Left lobe of liver (tissue), 2 donors: ENCODE measurements at regions not wholly inside any gene's neighbourhood (a gene's known extent, or its start where the extent isn't known, plus 50 kb on each side); places are given as distances from the start of the nearest gene placed in this dataset.
"Not testable (repeated sequence)": the region's sequence is repeated elsewhere in the genome, so short reads cannot be mapped to it uniquely, and the experiment has no call there.

Experiments used
- ATAC-seq: fragments of 200-7000 bp; cut with Tn5 transposase; one replicate; pipeline ENCODE4 v1.9.1; 2020; ENCODE audit warnings: mild to moderate bottlenecking, moderate library complexity
- DNase-seq: peaks from one replicate; pipeline ENCODE4 v3.0.0-alpha.2; 2020; ENCODE audit warnings: low spot score
- donor health status: DM: no; HTN: no; CAD: no; lungs with moderate emphysema.
- donor health status: DM: no; HTN: yes; CAD: no.

- DNase-seq: no peak
- no peak for ATAC-seq
These were observed 378.9 kb downstream of the DLEU7 start for GRCh38 chr13:50464349-50465251.

- no peak for DNase-seq
- ATAC-seq: no peak
These were observed 377.0 kb downstream of the DLEU7 start for GRCh38 chr13:50466456-50466855.

- DNase-seq (no peak), ATAC-seq (no peak)
These were observed 376.1 kb downstream of the DLEU7 start for GRCh38 chr13:50467156-50468110.

DNA sequence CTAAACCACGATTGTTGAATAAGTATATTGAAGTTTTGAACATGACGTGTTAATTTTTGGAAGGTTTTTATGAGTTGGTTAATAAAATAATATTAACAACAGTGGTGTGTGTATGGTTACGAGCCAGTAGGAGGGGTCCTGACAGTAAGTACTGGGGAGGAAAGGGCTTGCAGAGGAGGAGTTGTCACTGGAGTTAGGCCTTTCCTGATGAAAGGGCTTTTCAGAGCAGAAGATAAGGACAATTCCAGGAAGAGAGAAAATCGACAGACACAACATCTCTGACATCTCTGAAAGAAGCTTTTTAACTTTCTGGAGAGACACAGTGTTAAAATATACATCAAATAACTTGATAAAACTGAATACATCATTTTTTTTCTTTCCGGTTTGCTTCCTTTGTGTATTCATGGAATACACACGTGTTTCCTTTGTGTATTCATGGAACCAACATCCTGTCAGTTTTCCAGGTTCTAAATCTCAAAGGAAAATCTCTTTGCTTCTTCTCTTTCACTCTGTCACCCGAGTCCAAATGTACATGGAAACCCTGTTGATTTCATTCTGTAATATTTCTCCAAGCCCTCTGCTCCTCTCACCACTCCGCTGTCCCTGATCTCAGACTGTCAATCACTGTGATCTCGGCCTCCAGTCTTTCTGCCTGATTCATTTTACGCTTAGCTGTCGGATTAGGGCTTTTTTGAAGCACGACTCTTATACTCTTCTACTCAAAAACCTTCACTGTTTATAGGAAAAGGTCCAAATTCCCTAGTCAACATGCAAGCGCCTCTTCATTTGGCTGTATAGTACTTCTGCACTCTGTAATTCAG is 374.4 kb downstream of the DLEU7 start:
- ATAC-seq: no peak
- DNase-seq: no peak

DNA sequence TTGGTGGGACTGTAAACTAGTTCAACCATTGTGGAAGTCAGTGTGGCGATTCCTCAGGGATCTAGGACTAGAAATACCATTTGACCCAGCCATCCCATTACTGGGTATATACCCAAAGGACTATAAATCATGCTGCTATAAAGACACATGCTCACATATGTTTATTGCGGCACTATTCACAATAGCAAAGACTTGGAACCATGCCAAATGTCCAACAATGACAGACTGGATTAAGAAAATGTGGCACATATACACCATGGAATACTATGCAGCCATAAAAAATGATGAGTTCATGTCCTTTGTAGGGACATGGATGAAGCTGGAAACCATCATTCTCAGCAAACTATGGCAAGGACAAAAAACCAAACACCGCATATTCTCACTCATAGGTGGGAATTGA is 370.4 kb downstream of the DLEU7 start:
- ATAC-seq, DNase-seq: not testable (repeated sequence)

DNA sequence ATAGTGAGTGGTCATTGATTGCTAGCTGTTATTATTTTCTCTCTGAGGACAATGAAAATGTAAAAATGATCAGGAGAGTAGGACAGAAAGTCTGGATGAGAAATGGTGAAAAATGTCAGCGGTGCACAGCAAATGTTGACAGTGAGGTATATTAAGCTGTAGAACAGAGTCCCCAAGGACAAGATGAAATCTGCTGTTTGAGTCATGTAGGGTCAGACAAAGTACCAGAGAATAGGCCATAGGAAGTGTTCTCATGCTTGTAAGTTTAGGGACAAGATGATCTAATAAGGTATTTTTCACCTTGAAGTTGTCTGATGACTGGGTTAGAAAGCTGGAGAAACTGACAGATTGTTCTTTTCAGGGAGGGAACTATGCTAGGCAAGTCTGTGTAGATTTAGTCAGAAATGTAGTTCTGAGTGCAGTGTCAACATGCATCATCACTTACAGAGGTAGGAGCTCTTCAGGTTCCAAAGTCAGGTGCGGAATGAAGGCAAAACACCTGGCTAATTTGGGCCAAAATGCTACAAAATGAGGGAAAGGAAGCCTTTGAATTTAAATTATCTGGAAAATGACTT is 369.3 kb downstream of the DLEU7 start:
- DNase-seq (no peak), ATAC-seq (no peak)

GRCh38 chr13:50476577-50477285 is 366.8 kb downstream of the DLEU7 start:
- no peak for ATAC-seq
- no peak for DNase-seq

GRCh38 chr13:50481936-50482335 is 361.6 kb downstream of the DLEU7 start:
- DNase-seq (no peak), ATAC-seq (no peak)

DNA sequence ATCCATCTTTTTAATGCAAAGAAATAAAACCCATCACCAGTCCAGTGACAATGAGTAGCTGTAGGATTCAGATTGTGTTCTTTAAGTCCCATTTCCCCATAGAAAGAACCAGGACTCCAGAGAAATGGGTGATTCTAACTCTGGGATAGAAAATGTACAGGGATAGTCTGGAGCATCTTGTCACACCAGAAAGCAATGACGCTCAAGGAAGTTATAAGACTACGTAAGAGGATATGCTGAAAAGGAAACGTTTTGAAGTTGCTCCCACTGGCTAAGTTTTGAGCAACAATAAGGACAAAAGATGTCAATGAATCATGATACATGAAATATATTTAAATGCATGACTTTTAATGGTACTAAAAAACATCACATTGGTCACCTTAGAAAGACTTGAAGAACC is 360.1 kb downstream of the DLEU7 start:
- DNase-seq (no peak), ATAC-seq (no peak)

DNA sequence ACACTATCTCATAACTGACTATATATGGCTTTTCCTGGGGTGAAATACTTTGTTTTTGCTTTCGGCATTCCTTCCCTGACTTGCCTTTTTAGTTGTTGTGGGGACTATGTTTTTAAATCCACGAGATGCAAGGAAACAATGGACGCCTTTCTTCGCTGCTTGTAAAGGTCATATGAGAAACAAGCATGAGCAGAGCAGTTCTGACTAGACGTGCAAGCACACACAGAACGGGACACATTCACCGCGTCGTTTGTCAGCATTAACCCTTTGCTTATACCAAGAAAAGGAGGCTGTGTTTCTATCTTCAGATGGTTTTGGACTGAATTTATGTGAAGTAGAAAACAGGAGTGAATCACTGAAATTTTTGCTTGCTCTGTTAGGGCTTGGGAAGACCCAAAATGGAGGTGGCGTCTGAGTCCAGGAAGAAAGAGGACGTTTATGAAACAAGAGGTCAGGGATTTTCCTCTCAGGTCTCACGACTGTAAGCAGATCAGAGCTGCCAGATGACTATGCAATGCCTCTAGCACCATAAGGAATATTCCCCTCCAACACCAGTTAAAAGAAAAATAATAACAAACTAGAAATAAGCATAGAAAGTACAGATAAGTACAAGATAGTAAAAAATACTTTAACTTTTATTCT is 358.9 kb downstream of the DLEU7 start:
- DNase-seq: no peak
- ATAC-seq: no peak

DNA sequence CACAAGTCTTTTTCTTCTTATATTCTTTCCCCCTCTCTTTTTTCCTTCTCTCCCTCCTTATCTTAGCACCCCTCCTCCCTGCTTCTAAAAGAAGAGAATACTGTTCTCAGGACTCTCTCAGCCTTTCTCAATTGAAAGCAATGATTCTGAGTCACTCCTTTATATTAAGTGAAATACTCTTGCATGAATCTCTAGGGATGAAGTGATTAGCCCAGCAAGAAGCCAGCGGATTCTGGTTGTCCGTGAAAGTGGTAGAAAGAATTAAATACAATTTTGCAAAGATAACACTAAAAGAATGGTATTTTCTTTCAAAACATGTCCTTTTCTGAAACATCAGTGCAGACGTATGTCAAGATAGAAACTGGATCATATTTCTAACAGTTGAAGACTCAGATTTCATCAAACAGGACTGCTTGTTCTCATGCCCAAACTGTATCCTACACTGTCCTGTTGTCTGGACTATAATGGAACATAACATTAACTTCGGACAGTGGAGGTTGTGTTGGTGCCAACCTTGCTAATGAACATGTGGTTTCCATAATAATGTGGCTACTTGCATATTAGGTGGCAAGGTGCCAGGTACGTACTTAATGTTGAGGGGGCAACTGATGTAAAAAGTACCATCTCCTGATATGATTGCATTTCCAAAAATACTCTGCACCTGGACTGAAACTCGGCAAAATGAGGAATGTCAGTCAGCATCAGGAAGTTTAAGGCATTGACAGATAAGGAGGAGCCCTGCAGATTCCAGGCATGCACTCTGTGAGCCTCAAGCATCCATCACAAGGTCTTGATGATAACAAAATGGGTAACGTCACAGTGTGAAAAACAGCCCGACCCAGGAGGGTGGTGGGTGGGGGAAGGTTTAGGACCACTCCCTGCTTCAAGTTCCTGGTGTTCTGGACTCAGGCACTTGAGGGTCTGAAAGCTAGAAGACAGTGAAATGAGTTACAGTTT is 357.2 kb downstream of the DLEU7 start:
- no peak for DNase-seq
- no peak for ATAC-seq

- ATAC-seq (no peak), DNase-seq (no peak)
These were observed 349.8 kb downstream of the DLEU7 start for GRCh38 chr13:50493683-50494082.

DNA sequence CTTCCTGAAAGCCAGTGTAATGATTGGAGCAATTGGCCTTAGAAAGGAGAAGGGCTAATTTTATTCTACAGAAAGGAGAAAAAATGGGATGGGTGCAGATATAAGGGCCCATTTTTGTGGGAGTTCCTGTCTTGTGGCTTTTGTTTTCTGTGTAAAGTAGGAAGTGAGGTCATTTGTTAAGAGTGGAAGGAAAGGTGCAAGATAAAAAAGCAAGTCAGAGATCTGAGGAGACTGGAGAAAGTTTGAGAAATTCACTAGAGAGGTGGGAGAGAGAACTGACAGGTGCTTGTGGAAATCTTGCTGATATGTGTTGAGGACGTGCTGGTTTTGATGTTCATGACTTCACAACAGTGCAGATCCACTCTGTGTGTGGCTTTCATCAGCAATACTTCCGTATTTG is 349.4 kb downstream of the DLEU7 start:
- ATAC-seq: no peak

DNA sequence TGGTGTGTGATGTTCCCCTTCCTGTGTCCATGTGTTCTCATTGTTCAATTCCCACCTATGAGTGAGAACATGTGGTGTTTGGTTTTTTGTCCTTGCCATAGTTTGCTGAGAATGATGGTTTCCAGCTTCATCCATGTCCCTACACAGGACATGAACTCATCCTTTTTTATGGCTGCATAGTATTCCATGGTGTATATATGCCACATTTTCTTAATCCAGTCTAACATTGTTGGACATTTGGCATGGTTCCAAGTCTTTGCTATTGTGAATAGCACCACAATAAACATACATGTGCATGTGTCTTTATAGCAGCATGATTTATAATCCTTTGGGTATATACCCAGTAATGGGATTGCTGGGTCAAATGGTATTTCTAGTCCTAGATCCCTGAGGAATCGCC is 340.3 kb downstream of the DLEU7 start:
- DNase-seq, ATAC-seq: not testable (repeated sequence)

More for the DNA sequence above, 349.4 kb downstream of the DLEU7 start:
- no peak for DNase-seq

DNA sequence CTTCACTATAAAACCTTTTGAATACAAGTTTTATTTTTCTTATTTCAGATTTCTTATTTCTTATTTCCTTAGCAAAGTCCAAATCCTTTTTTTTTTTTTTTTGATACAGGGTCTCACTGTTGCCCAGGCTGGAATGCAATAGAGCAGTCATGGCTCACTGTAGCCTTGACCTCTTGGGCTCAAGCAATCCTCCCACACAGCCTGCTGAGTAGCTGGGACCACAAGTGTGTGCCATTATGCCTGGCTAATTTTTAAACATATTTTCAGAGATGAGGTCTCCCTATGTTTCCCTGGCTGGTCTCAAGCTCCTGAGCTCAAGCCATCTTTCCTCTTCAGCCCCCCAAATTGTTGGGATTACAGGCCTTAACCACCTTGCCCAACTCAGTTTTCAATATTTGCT is 334.3 kb downstream of the DLEU7 start:
- no peak for DNase-seq
- ATAC-seq: no peak

- DNase-seq: no peak
- ATAC-seq: no peak
These were observed 333.6 kb downstream of the DLEU7 start for GRCh38 chr13:50509771-50510441.

GRCh38 chr13:50510885-50511545 is 332.5 kb downstream of the DLEU7 start:
- not testable (repeated sequence) for ATAC-seq, DNase-seq
